Transverse colon (tissue), 4 donors: ENCODE measurements at regions not wholly inside any gene's neighbourhood (a gene's known extent, or its start where the extent isn't known, plus 50 kb on each side); places are given as distances from the start of the nearest gene placed in this dataset.

Experiments
- DNase-seq: peaks from one replicate; pipeline ENCODE4 v3.0.0-alpha.2; 2019
- H3K27ac ChIP-seq, 4 donors: fragments of 200-600 bp; sonication (generic); 2 replicates each; pipeline ENCODE4 v1.5.1; 2016 to 2018; ENCODE audit warnings: inconsistent platforms in 4 of 4
- H3K27me3 ChIP-seq: fragments of 200-600 bp; sonication (generic); 2 replicates; pipeline ENCODE4 v1.5.1; 2017; ENCODE audit warnings: inconsistent platforms
- H3K36me3 ChIP-seq, 4 donors: fragments of 200-600 bp; sonication (generic); 2 replicates each; pipeline ENCODE4 v1.5.1; 2017 to 2019; ENCODE audit warnings: inconsistent platforms in 4 of 4
- H3K4me1 ChIP-seq, 4 donors: fragments of 200-600 bp; sonication (generic); 2 replicates each; pipeline ENCODE4 v1.5.1; 2017 to 2020; ENCODE audit warnings: inconsistent platforms in 4 of 4
- H3K4me3 ChIP-seq, 4 donors: fragments of 200-600 bp; sonication (generic); 1 replicate in 1 of 4; 2 replicates in 3 of 4; pipeline versions ENCODE4 v1.5.1 to v1.6.1; 2017 to 2019; ENCODE audit warnings: inconsistent platforms in 4 of 4
- H3K9me3 ChIP-seq, 2 donors: fragments of 200-600 bp; sonication (generic); 2 replicates each; pipeline ENCODE4 v1.5.1; 2017 to 2019; ENCODE audit warnings: inconsistent platforms in 2 of 2
- EP300 ChIP-seq: sonication (generic); formaldehyde crosslinking; IDR thresholded peaks from one replicate; pipeline ENCODE4 v1.6.1; 2017; ENCODE audit warnings: antibody characterized with exemption, low read depth
- POLR2A ChIP-seq: fragments of 450-650 bp; IDR thresholded peaks from one replicate; pipeline ENCODE4 v1.6.1; 2016; ENCODE audit warnings: antibody characterized with exemption, mild to moderate bottlenecking, moderate library complexity
- POLR2AphosphoS5 ChIP-seq, 3 donors: sonication (generic); formaldehyde crosslinking; IDR thresholded peaks; one replicate each; pipeline ENCODE4 v1.6.1; 2016; ENCODE audit warnings: antibody characterized with exemption in 3 of 3
- WGBS, 2 donors: methylation state at CpG; one replicate each; pipeline ENCODE4 v1.1.5; 2018; ENCODE audit warnings: low coverage in 1 of 2; 5-methylcytosine and 5-hydroxymethylcytosine counted together
- in situ Hi-C, 4 donors: fragments of 200-750 bp; cut with MboI; loops; one replicate each; pipeline versions ENCODE4 v1.15.0 to v1.15.1; 2017; ENCODE audit warnings: low sequenced_read_pairs in 3 of 4, low pct_ligation_motif_present in 1 of 4, low pct_unique_long_range_greater_than_20kb in 1 of 4
- intact Hi-C: fragments of 100-400 bp; cut with DNase I; formaldehyde crosslinking; loops from one replicate; pipeline ENCODE4 v1.15.1; 2023; ENCODE audit warnings: low total_unique reads
- TF ChIP-seq, protein P1 (sequence below), 5 experiments: fragments of 200-600 bp in 3 of 5; fragments of 450-650 bp in 2 of 5; sonication (generic) in 3 of 5; IDR thresholded peaks; 1 replicate in 2 of 5; 2 replicates in 3 of 5; pipeline ENCODE4 v1.5.1; 2016 to 2017; ENCODE audit warnings: antibody characterized with exemption in 5 of 5, inconsistent platforms in 3 of 5, mild to moderate bottlenecking in 2 of 5, moderate library complexity in 1 of 5

- Histone ChIP-seq H3K27ac (no peak overlapping the region), H3K4me1 (peaks cover 0 to 3% (median 0%) of the 10 kb centered on the region in 4 donors), H3K9me3 (no peaks in the 10 kb centered on the region), H3K4me3 (no peak overlapping the region), H3K27me3 (no peaks in the 10 kb centered on the region), H3K36me3 (no peaks in the 10 kb centered on the region)
- intact Hi-C loops (no loop called here), in situ Hi-C loops (no loop called here)
- TF ChIP-seq POLR2A (no peak), EP300 (no peak), POLR2AphosphoS5 (IDR thresholded peaks at IDR 0.05) (no peak)
- TF ChIP-seq, protein P1, sequence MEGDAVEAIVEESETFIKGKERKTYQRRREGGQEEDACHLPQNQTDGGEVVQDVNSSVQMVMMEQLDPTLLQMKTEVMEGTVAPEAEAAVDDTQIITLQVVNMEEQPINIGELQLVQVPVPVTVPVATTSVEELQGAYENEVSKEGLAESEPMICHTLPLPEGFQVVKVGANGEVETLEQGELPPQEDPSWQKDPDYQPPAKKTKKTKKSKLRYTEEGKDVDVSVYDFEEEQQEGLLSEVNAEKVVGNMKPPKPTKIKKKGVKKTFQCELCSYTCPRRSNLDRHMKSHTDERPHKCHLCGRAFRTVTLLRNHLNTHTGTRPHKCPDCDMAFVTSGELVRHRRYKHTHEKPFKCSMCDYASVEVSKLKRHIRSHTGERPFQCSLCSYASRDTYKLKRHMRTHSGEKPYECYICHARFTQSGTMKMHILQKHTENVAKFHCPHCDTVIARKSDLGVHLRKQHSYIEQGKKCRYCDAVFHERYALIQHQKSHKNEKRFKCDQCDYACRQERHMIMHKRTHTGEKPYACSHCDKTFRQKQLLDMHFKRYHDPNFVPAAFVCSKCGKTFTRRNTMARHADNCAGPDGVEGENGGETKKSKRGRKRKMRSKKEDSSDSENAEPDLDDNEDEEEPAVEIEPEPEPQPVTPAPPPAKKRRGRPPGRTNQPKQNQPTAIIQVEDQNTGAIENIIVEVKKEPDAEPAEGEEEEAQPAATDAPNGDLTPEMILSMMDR (IDR thresholded peaks at IDR 0.05): no peak
- DNase-seq: no peak
Measured at GRCh38 chr1:147473733-147474049, 67.6 kb upstream of the BCL9 start.

- Histone ChIP-seq H3K27me3 (no peaks in the 10 kb centered on the region), H3K27ac (no peak overlapping the region), H3K4me1 (peaks cover 0 to 3% (median 0%) of the 10 kb centered on the region in 4 donors), H3K4me3 (no peak overlapping the region), H3K9me3 (no peaks in the 10 kb centered on the region), H3K36me3 (no peaks in the 10 kb centered on the region)
- TF ChIP-seq, protein P1 (IDR thresholded peaks at IDR 0.05): no peak
- TF ChIP-seq POLR2AphosphoS5 (IDR thresholded peaks at IDR 0.05) (no peak), POLR2A (no peak), EP300 (no peak)
- in situ Hi-C loops (loop anchor here in 1 of 4 donors (25.0 kb wide), 1 partner anchor 412 kb away; no protein-coding TSS in a partner anchor), intact Hi-C loops (no loop called here)
- DNase-seq: no peak
- WGBS, 2 donors: 76% methylated on average over 3 of the region's 3 CpGs
Measured at GRCh38 chr1:147475488-147475887, 65.8 kb upstream of the BCL9 start.

GRCh38 chr1:147478521-147478920, 62.8 kb upstream of the BCL9 start:
- in situ Hi-C loops: loop anchor here in 1 of 4 donors (25.0 kb wide), 1 partner anchor 409 kb away; no protein-coding TSS in a partner anchor
- H3K27me3 ChIP-seq: peaks cover 10% of the 10 kb centered on the region
- H3K9me3 ChIP-seq: no peaks in the 10 kb centered on the region
- DNase-seq: no peak
- no peaks in the 10 kb centered on the region for H3K36me3 ChIP-seq
- TF ChIP-seq, protein P1 (IDR thresholded peaks at IDR 0.05): no peak
- TF ChIP-seq POLR2AphosphoS5 (IDR thresholded peaks at IDR 0.05): no peak
- no peak for TF ChIP-seq POLR2A
- no peak for TF ChIP-seq EP300
- no peaks in the 10 kb centered on the region for H3K4me1 ChIP-seq
- WGBS, 2 donors: 72 to 82% methylated on average over 3 to 4 of the region's 4 CpGs
- no peak overlapping the region for H3K27ac ChIP-seq
- H3K4me3 ChIP-seq: no peak overlapping the region
- intact Hi-C loops: no loop called here

DNA sequence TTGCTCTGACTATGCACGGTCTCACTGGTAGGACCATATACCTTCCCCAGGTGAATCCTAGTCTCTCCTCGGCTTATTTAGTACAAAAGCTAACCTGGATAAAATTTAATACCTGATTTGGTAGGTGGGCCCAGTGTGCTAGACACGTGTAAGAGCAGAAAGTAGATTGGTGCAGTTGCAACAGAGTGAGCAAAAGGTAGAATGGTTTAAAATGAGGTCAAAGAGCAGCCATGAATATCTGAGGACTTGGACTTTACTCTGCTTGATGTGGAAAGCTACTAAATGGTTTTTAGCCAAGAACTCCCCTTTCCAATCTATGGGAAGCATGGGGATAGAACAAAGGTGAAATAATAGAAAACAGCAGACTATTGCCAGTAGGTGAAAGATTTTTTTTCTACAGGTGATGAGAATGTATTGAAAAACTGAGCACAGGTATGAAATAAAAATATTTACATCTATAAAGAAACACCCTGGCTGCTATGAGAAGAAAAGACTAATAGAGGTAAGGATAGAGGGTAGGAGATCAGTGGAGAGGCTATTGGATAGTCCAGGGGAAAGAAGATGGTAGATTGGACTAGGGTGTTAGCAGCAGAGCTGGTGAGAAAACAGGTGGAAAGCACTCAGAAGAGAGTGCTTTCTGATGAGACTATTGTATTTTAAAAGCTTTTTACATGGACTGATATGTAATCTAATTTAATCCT, 61.3 kb upstream of the BCL9 start:
- H3K36me3 ChIP-seq: no peaks in the 10 kb centered on the region
- no peaks in the 10 kb centered on the region for H3K9me3 ChIP-seq
- no peak overlapping the region for H3K27ac ChIP-seq
- TF ChIP-seq, protein P1 (IDR thresholded peaks at IDR 0.05): no peak
- TF ChIP-seq EP300: no peak
- no peak for TF ChIP-seq POLR2AphosphoS5 (IDR thresholded peaks at IDR 0.05)
- TF ChIP-seq POLR2A: no peak
- H3K4me1 ChIP-seq: no peaks in the 10 kb centered on the region
- peaks cover 16% of the 10 kb centered on the region for H3K27me3 ChIP-seq
- intact Hi-C loops (no loop called here), in situ Hi-C loops (loop anchor here in 1 of 4 donors (25.0 kb wide), 1 partner anchor 407 kb away; no protein-coding TSS in a partner anchor)
- WGBS, 2 donors: 66 to 72% methylated on average over 3 of the region's 3 CpGs
- no peak for DNase-seq
- H3K4me3 ChIP-seq: no peak overlapping the region
